ENCODE measurements at regions not wholly inside any gene's neighbourhood (a gene's known extent, or its start where the extent isn't known, plus 50 kb on each side); places are given as distances from the start of the nearest gene placed in this dataset.
"Not testable (repeated sequence)": the region's sequence is repeated elsewhere in the genome, so short reads cannot be mapped to it uniquely, and the experiment has no call there.

GRCh38 chr2:95730813-95731212, 139.0 kb downstream of the TRIM43 start:
- DNase-seq (ENCODE audit: low spot score in 2 of 2), result no peak
- Mint-ChIP-seq H3K36me3 (no peaks in the 10 kb centered on the region), H3K4me1 (no peaks in the 10 kb centered on the region), H3K4me3 (no peak overlapping the region), H3K9me3 (no peaks in the 10 kb centered on the region), H3K27ac (no peak overlapping the region)
- no peak for ATAC-seq

GRCh38 chr2:95734976-95735890, 143.4 kb downstream of the TRIM43 start:
- Mint-ChIP-seq H3K27ac (no peak overlapping the region), H3K36me3 (no peaks in the 10 kb centered on the region), H3K4me3 (no peak overlapping the region), H3K4me1 (no peaks in the 10 kb centered on the region), H3K9me3 (no peaks in the 10 kb centered on the region)
- ATAC-seq, result no peak
- no peak for DNase-seq (ENCODE audit: low spot score in 2 of 2)

GRCh38 chr2:95738301-95738700, 146.5 kb downstream of the TRIM43 start:
- Mint-ChIP-seq H3K36me3 (no peaks in the 10 kb centered on the region), H3K27ac (no peak overlapping the region)
- no peak for ATAC-seq

GRCh38 chr2:95752126-95752525, 160.3 kb downstream of the TRIM43 start:
- ATAC-seq; DNase-seq (ENCODE audit: low spot score in 2 of 2); H3K36me3 Mint-ChIP-seq; H3K4me1 Mint-ChIP-seq; H3K27ac Mint-ChIP-seq; H3K4me3 Mint-ChIP-seq; H3K9me3 Mint-ChIP-seq: not testable (repeated sequence)

More at GRCh38 chr2:95738301-95738700, 146.5 kb downstream of the TRIM43 start:
- DNase-seq (ENCODE audit: low spot score in 2 of 2), result no peak
- H3K9me3 Mint-ChIP-seq, result no peaks in the 10 kb centered on the region
- no peaks in the 10 kb centered on the region for H3K4me1 Mint-ChIP-seq
- no peak overlapping the region for H3K4me3 Mint-ChIP-seq

- not testable (repeated sequence) for DNase-seq (ENCODE audit: low spot score in 2 of 2); H3K4me3 Mint-ChIP-seq; H3K9me3 Mint-ChIP-seq; H3K4me1 Mint-ChIP-seq; H3K27ac Mint-ChIP-seq; ATAC-seq; H3K36me3 Mint-ChIP-seq
Measured at GRCh38 chr2:95753812-95754211, 162.0 kb downstream of the TRIM43 start.

- H3K9me3 Mint-ChIP-seq; ATAC-seq; H3K27ac Mint-ChIP-seq; H3K4me1 Mint-ChIP-seq; DNase-seq (ENCODE audit: low spot score in 2 of 2); H3K4me3 Mint-ChIP-seq; H3K36me3 Mint-ChIP-seq: not testable (repeated sequence)
Measured at GRCh38 chr2:95754213-95754612, 162.4 kb downstream of the TRIM43 start.

GRCh38 chr2:95754819-95755563, 163.2 kb downstream of the TRIM43 start:
- not testable (repeated sequence) for H3K27ac Mint-ChIP-seq; H3K36me3 Mint-ChIP-seq; H3K9me3 Mint-ChIP-seq; H3K4me1 Mint-ChIP-seq; ATAC-seq; DNase-seq (ENCODE audit: low spot score in 2 of 2); H3K4me3 Mint-ChIP-seq

- H3K27ac Mint-ChIP-seq; H3K36me3 Mint-ChIP-seq; DNase-seq (ENCODE audit: low spot score in 2 of 2); H3K4me1 Mint-ChIP-seq; H3K9me3 Mint-ChIP-seq; H3K4me3 Mint-ChIP-seq; ATAC-seq: not testable (repeated sequence)
Measured at GRCh38 chr2:95755956-95756669, 164.3 kb downstream of the TRIM43 start.

GRCh38 chr2:95757988-95758387, 166.2 kb downstream of the TRIM43 start:
- ATAC-seq, result no peak

GRCh38 chr2:95759481-95760246, 167.9 kb downstream of the TRIM43 start:
- Mint-ChIP-seq H3K4me1 (no peaks in the 10 kb centered on the region), H3K9me3 (no peaks in the 10 kb centered on the region), H3K36me3 (no peaks in the 10 kb centered on the region), H3K27ac (no peak overlapping the region), H3K4me3 (no peak overlapping the region)
- DNase-seq (ENCODE audit: low spot score in 2 of 2), result no peak
- no peak for ATAC-seq

More at GRCh38 chr2:95757988-95758387, 166.2 kb downstream of the TRIM43 start:
- Mint-ChIP-seq H3K4me1 (no peaks in the 10 kb centered on the region), H3K9me3 (no peaks in the 10 kb centered on the region), H3K4me3 (no peak overlapping the region), H3K27ac (no peak overlapping the region), H3K36me3 (no peaks in the 10 kb centered on the region)
- DNase-seq (ENCODE audit: low spot score in 2 of 2), result no peak

- no peak overlapping the region for H3K4me3 Mint-ChIP-seq
- no peaks in the 10 kb centered on the region for H3K36me3 Mint-ChIP-seq
- no peak overlapping the region for H3K27ac Mint-ChIP-seq
- H3K4me1 Mint-ChIP-seq, result no peaks in the 10 kb centered on the region
- DNase-seq (ENCODE audit: low spot score in 2 of 2) (no peak), ATAC-seq (no peak)
- no peaks in the 10 kb centered on the region for H3K9me3 Mint-ChIP-seq
Measured at GRCh38 chr2:95760806-95761525, 169.2 kb downstream of the TRIM43 start.

GRCh38 chr2:95761556-95761955, 169.8 kb downstream of the TRIM43 start:
- Mint-ChIP-seq H3K9me3 (no peaks in the 10 kb centered on the region), H3K36me3 (no peaks in the 10 kb centered on the region), H3K4me3 (no peak overlapping the region), H3K4me1 (no peaks in the 10 kb centered on the region), H3K27ac (no peak overlapping the region)
- no peak for ATAC-seq
- DNase-seq (ENCODE audit: low spot score in 2 of 2), result peak in 1 of 2 donors; percentile 23

GRCh38 chr2:95762023-95763021, 170.5 kb downstream of the TRIM43 start:
- not testable (repeated sequence) for H3K4me3 Mint-ChIP-seq; H3K27ac Mint-ChIP-seq; H3K4me1 Mint-ChIP-seq; H3K9me3 Mint-ChIP-seq; DNase-seq (ENCODE audit: low spot score in 2 of 2); H3K36me3 Mint-ChIP-seq; ATAC-seq

All from stimulated activated effector memory CD8-positive, alpha-beta T cell treated with anti-CD3 and anti-CD28 coated beads, Interleukin-12 subunit alpha, Interleukin-12 subunit beta, amount 100 ng/mL, for 72 hours (primary cell).